ENCODE measurements at regions not wholly inside any gene's neighbourhood (a gene's known extent, or its start where the extent isn't known, plus 50 kb on each side); places are given as distances from the start of the nearest gene placed in this dataset.

DNA sequence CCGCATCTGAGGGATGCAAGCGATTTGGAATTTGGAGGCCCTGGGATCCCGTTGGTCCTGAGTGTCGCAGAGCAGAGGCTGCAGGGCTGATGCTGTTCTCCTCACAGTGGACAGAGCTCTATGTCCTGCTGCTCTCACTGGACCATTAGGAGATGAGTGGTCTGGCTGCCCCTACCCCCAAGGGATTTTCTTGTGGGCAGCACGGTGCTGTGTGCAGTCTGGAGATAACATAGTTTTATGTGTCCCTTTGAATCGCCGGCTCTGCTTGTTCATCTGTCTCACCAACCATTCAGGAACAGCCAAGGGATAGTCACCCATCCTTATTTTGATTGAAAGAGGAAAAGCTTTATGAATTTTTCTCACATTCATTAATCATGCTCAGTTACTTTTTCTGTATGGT is 49.9 kb downstream of the CHRM3 start:
- DNase-seq: no peak

DNA sequence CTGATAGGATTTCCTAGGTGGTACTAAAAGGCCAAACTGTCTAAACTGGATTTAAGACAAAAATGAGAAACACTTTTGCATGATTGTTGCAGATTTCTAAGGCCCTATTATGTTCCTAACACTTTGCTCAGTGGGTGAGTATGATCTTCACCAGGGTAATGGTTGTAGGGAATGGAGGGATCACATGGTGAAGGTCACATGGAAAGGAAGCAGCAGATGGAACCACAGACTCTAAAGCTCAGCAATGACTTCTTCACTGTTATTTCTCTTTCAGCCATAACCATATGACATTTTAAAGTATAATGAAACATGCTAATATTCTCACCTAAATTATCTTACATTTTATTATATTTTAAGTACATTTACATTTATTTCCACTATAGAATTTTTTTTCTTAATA is 51.5 kb downstream of the CHRM3 start:
- no peak for DNase-seq

DNA sequence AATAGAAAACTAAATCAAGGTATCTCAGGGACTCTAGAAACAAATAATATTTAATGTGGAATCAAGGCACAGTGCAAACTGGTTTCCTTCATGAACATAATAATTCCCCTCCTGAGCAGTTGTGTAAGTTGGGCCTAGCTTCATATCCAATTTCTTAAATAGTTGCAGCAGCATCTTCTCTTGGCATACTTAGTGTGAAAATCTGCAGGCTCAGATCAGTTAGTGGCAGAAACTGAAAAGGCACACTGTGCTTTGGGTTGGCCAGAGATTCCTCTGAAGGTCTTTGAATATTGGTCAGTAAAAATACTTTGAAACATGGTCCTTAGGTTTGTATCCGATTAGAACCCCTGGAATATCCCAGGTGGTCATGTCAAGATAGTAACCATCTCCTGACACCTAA is 52.5 kb downstream of the CHRM3 start:
- no peak for DNase-seq

DNA sequence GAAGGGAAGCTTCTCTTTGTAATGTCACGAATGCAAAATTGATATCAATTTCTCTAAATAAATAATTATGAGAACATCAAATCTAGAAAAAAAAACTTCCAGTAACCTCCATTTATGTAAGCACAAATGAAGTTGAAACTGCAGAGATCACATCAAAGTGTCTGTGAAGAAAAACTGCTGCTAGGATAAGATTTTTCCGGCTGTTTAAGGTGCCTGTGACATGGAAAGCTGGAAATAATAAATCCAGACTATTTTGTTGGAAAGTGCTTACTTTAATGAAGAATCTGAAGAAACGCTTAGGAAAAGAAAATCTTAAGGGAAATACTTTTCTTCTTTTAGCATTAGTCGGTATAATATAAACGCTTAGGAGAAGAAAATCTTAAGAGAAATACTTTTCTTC is 57.0 kb downstream of the CHRM3 start:
- DNase-seq: no peak

DNA sequence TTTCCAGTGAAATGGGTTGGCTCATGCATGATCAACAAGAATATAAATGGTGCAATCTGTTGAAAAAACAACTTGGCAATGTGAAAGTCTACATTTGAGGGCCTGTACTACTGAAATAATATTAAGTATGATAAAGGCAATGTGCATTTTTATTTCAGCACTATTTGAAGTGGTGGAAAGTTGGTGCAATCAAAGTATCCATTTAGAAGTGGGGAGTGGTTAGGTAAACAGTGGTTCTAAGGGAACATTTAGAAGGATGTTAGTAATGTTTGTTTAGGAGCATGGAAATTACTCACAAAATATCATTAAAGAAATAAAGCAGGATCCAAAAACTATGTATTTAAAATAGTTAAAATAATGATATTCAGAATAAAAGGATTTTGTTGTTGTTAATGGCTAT is 60.2 kb downstream of the CHRM3 start:
- no peak for DNase-seq

DNA sequence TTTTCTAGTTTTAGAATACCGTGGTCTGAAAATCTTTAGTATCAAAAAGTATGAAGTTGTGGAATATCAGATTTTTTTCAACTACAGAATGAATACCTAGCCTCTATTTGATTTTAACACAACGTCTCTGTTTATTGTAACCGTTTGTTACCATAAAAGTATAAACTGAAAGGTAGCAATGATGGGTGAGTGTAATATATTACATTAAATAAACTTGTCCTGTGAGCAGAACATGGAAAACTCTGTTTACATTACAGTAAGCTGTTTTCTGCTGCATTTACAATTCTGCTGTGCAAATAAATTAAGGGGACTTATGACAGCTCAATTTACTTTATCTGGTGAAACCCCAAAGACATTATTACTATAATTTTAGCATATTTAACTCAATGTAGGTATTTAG is 62.5 kb downstream of the CHRM3 start:
- no peak for DNase-seq

DNA sequence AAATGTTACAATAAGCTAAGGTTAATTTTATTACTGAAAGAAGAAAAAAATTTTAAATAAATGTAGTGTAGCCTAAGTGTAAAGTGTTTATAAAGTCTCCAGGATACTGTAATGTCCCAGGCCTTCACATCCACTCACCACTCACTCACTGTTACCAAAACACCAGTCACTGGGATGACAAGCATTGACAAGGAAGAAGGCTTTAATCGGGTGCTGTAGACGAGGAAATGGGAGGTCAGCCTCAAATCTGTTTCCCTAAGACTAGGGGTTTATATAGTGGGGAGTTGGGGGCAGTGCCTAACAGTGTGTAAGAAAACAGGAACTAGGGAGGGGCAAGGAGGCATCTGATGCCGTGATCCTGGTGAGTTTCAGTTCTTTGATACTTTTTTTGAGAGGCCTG is 69.4 kb downstream of the CHRM3 start:
- no peak for DNase-seq

DNA sequence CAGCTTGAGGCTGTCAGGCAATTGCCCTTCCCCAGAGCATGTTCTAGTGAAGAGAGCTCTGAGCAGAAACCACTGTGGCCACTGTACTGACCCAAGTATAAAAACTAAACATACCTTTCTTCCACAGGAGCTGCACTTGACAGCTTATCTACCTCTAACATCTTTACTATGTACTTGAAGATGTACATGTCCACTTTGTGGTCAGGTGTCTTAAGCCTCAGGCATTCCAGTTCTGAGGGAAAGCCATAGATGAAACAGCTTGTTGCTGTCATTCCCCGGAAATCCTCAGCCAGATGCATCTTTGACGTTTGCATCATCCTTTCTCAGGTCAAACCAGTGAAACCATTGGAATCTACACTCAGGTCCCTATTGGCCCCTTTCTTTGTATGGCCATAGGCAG is 70.4 kb downstream of the CHRM3 start:
- no peak for DNase-seq

DNA sequence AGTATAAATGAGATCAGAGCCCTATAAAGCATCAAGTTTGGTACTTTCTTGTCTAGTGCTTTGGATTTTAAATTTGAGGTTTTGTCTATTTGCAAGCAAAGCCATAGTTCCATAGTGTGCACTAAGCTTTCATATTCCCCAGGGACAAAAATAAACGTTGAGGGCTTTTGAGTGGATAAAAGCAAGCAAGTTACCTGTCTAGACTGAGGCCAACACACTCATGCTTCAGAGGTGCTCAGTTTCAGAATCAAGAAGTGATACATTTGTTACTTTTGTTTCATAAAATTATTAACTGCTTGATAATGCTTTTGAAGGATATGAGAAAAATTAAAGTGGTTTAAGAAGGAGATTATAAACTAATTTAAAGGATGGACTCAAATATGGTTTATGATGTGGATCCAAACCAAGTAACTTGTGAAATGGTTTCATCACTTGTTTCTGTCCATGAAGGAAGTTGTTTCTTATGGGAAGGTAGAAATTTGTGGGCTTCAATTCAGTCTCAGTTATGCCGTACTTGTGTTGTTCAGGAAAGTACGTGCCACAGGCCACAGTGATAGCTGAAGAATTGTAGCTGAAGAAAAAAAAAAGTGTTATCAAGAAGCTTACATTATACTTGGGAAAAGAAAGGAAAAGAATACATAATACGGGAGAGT is 71.2 kb downstream of the CHRM3 start:
- no peak for DNase-seq

DNA sequence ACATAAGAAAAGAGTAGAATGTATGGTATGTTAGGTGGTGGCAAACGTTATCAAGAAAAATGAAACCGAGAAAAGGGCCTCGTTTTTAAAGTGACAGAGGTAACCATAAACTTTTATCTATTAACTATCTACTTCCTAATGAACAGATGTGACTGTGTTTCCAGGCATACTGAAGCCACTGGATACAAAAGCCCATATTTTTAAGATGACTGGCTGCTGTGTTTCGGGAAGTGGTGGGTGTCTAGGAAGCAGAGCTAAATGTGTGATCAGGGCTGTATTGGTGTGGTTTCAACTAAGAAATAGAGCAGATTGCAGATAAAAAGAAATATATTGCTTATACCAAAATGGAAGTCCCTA is 71.8 kb downstream of the CHRM3 start:
- DNase-seq: no peak

DNA sequence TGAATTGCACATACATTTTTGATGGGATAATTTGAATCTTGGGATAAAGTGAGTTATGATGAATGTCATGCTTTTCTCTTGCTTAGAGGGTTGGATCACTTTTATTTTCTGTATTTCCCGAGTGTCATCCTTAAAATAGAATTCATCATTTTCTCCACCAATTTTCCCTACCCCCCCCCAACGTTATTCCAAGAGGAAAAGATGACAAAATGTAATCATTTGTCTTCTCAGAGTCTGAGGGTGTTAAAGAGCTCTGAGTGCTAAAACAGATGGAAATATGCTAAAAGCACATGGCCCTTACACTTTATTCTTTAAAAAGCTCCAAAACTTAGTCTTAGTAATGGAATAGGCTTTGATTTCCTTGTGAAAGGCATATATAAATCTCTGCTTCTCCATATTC is 81.4 kb downstream of the CHRM3 start:
- no peak for DNase-seq

DNA sequence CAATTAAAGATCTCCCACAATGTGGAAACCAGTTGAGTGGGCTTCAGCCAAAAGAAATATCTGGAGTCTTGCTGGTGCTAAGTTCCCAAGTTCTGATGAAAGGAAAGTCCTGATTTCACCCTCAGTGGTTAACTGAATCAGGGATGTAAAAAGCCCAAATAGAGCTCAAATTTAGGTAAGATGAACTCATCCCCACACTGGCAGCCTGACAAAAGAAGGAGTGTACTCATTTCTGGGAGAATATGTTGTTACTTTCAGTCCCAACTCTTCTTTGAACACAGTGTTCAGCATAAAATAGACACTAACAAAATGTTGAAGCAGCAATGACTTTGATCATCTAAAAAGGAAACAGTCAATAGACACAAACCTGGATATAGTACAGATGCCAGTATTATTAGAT is 91.7 kb downstream of the CHRM3 start:
- DNase-seq: no peak

DNA sequence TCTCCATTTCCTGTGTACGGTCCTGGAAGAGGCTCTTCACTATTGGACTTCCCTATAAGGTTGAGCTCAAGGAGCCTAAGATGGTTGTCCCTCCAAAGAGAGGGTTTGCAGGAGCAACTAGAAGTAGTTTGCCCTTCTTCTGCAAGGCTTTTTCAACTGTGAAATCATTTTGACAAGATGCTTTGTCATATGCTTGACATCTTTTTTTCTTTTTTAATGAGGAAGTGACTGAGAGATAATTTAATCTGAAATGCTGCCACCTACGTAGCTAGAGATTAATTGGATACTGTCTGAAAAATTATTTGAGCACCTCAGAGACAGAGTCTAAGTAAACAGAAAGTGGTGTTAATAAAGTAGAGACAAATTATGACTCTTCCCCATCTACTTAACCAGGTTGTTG is 97.0 kb downstream of the CHRM3 start:
- no peak for DNase-seq

DNA sequence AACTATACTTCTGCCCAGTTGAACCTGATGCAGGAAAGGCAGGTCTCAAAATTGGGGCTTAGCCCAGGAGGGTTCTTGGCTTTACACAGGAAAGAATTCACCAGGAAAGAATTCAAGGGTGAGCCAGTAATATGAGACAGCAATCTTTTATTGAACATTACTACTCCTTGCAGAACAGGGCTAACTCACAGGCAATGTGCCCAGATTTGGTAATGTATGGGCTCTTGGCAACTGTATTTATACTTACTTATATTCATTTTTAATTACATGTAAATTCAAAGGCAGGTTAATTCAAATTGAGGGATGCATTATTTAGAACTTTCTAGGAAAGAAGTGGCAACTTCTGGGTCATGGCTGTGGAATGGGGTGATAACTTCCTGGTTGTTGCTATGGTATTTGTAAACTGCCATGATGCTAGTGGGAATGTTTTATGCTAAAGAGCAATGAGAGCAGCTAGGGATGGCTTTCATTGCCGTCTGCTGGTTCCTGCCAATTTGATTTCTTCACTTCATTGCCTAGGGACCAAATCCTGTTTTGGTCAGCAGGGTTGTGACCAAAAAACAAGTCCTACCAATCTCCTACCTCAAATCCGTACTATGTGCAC is 107.5 kb downstream of the CHRM3 start:
- DNase-seq: no peak

DNA sequence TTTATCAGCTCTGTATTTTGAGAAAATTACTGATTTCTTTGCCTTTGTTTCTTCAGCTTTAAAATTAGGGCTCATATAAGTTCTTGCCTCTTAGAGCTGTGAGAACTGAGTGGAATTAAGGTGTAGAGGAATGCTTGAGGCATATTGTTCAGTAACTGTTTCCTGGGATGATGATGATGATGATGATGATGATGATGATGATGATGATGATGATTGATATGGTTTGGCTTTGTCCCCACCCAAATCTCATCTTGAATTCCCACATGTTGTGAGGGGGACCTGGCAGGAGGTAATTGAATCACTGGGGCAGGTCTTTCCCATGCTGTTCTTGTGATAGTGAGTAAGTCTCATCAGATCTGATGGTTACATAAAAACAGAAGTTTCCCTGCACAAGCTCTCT is 118.7 kb downstream of the CHRM3 start:
- no peak for DNase-seq

DNA sequence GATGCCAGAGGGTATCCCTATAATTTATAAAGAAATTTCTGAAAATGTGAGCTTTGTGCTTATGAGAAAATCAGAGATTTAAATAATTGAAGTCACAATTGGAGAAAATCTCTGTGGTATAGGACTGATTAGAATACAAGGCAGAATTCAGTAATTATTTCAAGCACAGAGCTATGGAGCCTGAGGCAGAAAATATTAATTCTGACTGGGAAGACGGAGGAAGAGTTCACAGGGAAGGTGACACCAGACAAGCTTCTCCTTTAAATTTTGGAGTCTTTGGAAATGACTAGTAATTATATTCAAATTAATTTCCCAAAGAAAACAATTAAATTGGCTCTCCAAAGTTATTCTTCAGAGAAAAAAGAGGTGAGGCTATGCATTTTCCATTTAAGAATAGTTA is 121.5 kb downstream of the CHRM3 start:
- no peak for DNase-seq

DNA sequence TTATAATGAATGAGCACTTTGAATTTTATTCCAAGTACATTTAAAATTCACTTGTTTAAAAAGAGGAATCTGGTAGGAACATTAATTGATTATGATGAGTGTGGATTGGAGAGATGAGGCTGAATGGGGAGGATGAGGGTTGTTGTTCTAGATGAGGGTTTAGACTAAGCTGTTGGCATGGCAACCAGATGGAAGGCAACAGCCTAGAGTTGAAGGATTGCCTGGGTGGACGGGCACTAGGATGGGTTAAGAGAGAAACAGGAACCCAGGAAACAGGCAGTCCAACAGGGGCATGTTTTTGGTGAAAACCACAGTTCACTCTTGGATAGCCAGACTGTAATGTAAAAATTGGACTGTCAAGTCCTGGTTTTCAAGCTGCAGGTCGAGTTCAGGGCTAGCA is 125.5 kb downstream of the CHRM3 start:
- DNase-seq: no peak

DNA sequence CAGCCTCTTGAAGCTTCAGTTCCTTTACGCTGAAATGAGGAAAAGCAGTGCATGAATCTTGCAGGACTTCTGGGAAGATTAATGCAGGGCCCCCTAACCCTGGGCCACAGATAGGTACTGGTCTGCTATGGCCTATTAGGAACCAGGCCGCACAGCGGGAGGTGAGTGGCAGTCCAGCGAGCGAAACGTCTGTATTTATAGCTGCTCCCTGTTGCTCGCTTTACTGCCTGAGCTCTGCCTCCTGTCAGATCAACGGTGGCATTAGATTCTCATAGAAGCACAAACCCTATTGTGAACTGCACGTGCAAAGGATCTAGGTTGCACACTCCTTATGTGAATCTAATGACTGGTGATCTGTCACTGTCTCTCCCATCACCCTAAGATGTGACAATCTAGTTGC is 130.2 kb downstream of the CHRM3 start:
- no peak for DNase-seq

DNA sequence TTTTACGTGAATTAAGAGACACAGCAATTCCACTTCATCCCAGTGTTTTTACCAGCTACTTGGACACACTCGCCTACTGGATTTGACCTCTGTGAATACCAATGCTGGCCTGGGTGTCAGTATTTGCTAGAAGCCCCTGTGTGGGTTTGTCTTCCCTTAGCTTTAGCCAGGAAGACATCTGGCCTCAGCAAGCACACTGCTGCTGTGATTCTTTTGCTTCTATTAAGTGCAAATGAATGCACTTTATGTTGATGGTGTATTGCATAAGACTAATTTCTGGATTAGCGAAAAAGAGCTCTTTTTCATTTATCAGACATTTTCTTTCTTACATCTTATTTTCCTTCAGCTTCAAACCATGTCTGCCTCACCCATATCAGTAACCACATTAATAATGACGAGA is 140.0 kb downstream of the CHRM3 start:
- DNase-seq: no peak

DNA sequence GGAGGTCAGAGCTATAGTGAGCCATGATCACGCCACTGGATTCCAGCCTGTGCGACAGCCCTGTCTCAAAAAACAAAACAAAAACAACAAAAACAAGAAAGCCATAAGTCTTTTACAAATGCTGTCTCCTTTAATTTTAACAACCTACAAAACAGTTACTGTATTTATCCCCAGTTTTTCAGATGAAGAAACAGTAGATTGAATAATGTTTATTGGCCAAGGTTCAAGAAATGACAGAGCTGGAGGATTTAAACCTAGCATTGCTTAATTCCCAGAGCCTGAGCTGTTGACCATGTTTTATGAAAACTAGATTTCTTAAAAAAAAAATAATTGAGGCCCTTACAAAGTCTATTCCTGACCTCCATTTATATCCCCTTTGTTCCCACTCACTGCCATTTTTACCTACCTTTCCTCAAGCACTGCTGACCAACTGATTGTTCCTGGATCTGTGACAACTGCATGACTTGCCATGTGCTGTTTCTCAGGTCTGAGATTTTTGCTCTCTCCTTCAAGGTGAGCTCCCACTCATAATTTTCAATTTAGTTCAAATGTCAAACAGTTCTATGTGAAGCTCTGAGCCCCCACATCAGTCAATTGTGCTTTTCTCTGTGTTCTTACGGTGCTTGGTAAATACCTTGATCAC is 140.8 kb downstream of the CHRM3 start:
- no peak for DNase-seq

DNA sequence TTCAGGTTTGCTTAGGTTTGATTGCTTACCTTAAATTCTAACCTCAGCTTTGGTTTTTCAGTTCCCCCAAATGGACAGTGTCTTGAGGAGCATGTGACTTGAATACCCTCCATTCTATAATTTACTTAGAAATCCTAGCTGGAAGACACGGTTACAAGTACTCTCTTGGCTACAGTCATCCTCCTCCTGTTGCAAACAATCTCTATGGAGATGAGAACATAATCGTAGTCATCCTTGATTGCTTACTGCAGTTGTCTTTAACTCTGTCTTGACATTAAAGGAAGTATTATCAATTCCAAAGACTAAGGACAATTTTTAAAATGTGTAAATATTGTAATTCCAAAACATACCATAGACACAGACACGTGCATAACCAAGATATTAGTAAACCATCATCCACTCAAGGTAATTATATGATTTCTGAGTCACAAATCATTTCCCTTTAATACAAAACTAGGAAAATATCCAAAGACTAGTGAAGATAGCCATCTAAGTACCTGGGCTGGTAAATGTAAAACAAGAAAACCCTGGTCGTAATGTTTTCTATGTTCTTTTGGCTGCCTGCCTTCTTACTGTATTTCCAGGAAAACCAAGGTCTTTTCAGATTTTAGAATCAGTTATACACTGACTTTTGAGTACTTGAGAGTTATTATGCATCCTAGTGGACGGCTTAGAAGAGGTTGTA is 149.9 kb downstream of the CHRM3 start:
- no peak for DNase-seq

DNA sequence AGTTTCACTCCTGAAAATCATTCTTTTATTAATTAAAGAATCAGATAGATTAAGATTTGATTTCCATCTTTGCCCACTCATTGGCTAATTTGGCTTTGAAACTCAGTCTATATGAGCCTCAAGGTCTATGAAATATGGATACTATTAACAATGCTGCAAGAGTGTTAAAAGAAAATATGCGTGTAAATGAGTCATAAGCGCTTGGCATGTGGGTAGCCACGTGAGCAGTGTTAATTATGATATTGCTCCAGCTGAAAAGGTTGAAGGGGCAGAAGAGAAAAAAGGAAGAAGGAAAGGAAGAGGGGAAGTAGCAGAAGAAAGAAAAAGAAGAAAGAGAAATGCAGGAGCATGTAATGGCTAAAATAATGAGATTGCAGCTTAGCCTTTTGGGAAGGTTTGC is 151.4 kb downstream of the CHRM3 start:
- DNase-seq: no peak

DNA sequence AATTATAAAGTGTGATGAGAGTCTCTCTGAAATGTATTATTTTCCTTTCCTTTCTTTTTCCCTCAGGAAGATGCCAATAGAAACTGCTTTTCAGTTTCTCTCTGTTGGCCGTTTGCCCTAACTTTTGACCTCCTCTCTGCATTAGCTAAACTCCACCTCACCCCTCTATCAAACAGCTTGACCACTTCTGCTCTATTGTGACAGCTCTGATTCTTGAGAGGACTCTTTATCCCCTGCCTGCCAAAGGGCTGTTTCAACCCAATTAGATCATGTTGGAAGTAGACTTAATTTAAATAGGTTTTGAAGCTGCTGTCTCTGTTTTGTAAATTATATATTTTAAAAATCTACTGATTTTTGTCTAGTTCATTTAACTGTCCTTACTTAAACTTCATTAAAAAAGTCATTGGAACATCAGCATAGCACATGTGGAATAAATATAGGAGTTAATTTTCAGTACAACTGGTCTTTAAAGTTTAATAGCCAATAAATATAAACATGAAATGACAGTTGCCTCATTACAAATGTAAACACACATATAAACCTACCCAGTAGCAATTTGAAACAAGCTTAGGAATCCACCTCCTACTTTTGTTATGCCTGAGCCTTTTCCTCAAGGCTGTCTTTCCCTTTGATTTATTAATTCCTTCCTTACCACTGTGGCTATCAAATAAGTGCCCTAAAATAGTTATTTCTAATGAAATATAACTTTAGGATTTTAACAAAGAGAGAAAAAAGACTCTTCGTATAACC is 152.0 kb downstream of the CHRM3 start:
- no peak for DNase-seq

DNA sequence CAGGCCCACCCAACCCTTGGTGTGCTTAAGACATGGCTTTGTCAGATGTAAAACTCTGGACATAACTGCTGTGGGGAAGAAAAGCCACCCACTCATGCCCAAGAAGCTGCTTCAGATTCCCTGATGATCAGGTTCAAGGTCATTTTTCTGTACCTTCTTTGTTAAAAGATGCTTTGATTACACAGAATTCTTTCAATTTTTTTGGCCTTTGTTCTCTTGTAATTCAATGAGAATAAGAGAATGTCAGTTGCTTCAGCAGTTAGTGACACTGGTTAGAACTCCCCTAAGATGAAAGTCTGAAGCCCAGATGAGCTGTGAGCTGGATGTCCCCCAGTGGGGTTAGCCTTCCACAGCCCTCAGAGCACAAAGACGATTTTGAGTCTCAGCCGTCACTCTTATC is 152.7 kb downstream of the CHRM3 start:
- DNase-seq: no peak

Measured in NCI-H510A (cell line).